Vagina (tissue), 2 donors: ENCODE measurements at regions not wholly inside any gene's neighbourhood (a gene's known extent, or its start where the extent isn't known, plus 50 kb on each side); places are given as distances from the start of the nearest gene placed in this dataset.

Experiments
- DNase-seq, 2 donors: peaks; one replicate each; pipeline ENCODE4 v3.0.0-alpha.2; 2017; ENCODE audit errors: extremely low spot score in 2 of 2
- H3K27ac ChIP-seq: fragments of 200-600 bp; sonication (generic); one replicate; pipeline ENCODE4 v1.5.1; 2019
- H3K27me3 ChIP-seq: fragments of 200-600 bp; sonication (generic); one replicate; pipeline ENCODE4 v1.5.1; 2019
- H3K36me3 ChIP-seq, 2 donors: fragments of 200-600 bp; sonication (generic); one replicate each; pipeline ENCODE4 v1.5.1; 2017 to 2019
- H3K4me1 ChIP-seq: fragments of 200-600 bp; sonication (generic); one replicate; pipeline ENCODE4 v1.5.1; 2019
- H3K4me3 ChIP-seq, 2 donors: fragments of 200-600 bp; sonication (generic); 1 replicate in 1 of 2; 2 replicates in 1 of 2; pipeline ENCODE4 v1.5.1; 2016 to 2019
- H3K9me3 ChIP-seq: fragments of 200-600 bp; sonication (generic); one replicate; pipeline ENCODE4 v1.5.1; 2019
- POLR2A ChIP-seq, 2 donors: fragments of 450-650 bp; IDR thresholded peaks; one replicate each; pipeline ENCODE4 v1.6.1; 2017; ENCODE audit warnings: antibody characterized with exemption in 2 of 2, mild to moderate bottlenecking in 2 of 2, moderate library complexity in 2 of 2
- POLR2AphosphoS5 ChIP-seq, 2 donors: sonication (generic); formaldehyde crosslinking; IDR thresholded peaks; one replicate each; pipeline ENCODE4 v1.9.0; 2017; ENCODE audit warnings: antibody characterized with exemption in 2 of 2, mild to moderate bottlenecking in 2 of 2, low read depth in 1 of 2; ENCODE audit not compliant: insufficient read depth in 1 of 2
- intact Hi-C: fragments of 100-400 bp; cut with DNase I; formaldehyde crosslinking; loops from one replicate; pipeline ENCODE4 v1.15.1; 2023
- TF ChIP-seq, protein P1 (sequence below), 3 experiments: fragments of 450-650 bp in 2 of 3; fragments of 200-600 bp in 1 of 3; sonication (generic) in 1 of 3; IDR thresholded peaks; one replicate each; pipeline ENCODE4 v1.5.1; 2017 to 2019; ENCODE audit warnings: antibody characterized with exemption in 3 of 3, mild to moderate bottlenecking in 2 of 3, moderate library complexity in 2 of 3

DNA sequence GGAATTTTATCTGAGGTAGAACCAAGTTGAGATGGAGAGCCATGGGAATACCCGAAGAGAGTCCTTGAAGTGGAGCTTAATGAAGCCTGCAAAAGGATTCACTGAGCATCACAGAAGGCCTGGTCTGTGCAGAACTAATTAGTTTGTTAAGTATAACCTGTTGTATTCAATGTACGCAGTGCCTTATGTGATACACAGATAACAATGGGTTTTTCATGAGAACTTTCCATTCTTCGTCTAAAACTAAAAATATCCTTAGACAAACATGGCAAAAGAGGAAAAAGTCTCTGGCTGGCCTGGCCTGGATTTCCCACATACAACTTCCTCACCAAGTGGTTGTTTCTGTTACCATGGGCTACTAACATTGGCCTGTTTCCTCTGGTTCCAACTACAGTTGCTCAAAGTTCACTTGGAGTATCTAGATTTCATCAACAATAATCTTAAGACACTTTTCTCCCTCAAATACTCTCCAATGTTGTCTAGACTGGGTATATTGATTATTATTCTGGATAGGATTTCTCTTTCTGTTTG lies 237.6 kb upstream of the ZNF462 start:
- H3K27ac ChIP-seq, result no peak overlapping the region
- intact Hi-C loops, result no loop called here

DNA sequence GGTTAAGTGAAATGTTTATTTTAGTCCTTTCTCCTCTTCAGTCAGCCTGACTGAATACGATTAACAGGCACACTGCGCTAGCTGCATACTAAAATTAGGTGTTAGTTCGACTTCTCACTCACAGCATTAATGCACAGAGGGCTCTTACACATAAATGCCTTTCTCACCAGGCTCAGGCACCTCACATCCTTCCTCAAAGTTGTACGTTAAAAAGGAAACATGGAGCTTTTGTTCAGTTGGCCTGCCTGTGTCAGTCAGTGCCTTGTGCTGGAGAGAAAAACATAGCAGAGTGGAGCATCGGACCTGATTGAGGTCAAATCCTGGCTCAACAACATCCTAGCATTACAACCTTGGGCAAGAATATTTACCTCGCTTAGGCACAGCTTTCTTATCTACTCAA lies 236.0 kb upstream of the ZNF462 start:
- no peak for DNase-seq
- H3K36me3 ChIP-seq, result no peaks in the 10 kb centered on the region
- no peaks in the 10 kb centered on the region for H3K27me3 ChIP-seq
- H3K4me1 ChIP-seq, result no peaks in the 10 kb centered on the region
- no peak overlapping the region for H3K4me3 ChIP-seq
- no peak overlapping the region for H3K27ac ChIP-seq
- no peaks in the 10 kb centered on the region for H3K9me3 ChIP-seq
- intact Hi-C loops, result no loop called here
- no peak for TF ChIP-seq POLR2AphosphoS5 (IDR thresholded peaks at IDR 0.05; ENCODE audit: insufficient read depth in 1 of 2, low read depth in 1 of 2)
- TF ChIP-seq, protein P1, sequence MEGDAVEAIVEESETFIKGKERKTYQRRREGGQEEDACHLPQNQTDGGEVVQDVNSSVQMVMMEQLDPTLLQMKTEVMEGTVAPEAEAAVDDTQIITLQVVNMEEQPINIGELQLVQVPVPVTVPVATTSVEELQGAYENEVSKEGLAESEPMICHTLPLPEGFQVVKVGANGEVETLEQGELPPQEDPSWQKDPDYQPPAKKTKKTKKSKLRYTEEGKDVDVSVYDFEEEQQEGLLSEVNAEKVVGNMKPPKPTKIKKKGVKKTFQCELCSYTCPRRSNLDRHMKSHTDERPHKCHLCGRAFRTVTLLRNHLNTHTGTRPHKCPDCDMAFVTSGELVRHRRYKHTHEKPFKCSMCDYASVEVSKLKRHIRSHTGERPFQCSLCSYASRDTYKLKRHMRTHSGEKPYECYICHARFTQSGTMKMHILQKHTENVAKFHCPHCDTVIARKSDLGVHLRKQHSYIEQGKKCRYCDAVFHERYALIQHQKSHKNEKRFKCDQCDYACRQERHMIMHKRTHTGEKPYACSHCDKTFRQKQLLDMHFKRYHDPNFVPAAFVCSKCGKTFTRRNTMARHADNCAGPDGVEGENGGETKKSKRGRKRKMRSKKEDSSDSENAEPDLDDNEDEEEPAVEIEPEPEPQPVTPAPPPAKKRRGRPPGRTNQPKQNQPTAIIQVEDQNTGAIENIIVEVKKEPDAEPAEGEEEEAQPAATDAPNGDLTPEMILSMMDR (IDR thresholded peaks at IDR 0.05), result no peak

More for the DNA sequence above, 237.6 kb upstream of the ZNF462 start:
- Histone ChIP-seq H3K27me3 (no peaks in the 10 kb centered on the region), H3K36me3 (no peaks in the 10 kb centered on the region), H3K4me3 (no peak overlapping the region), H3K4me1 (no peaks in the 10 kb centered on the region), H3K9me3 (no peaks in the 10 kb centered on the region)
- TF ChIP-seq, protein P1 (IDR thresholded peaks at IDR 0.05), result no peak
- TF ChIP-seq POLR2A (IDR thresholded peaks at IDR 0.05) (no peak), POLR2AphosphoS5 (IDR thresholded peaks at IDR 0.05; ENCODE audit: insufficient read depth in 1 of 2, low read depth in 1 of 2) (no peak)
- no peak for DNase-seq

DNA sequence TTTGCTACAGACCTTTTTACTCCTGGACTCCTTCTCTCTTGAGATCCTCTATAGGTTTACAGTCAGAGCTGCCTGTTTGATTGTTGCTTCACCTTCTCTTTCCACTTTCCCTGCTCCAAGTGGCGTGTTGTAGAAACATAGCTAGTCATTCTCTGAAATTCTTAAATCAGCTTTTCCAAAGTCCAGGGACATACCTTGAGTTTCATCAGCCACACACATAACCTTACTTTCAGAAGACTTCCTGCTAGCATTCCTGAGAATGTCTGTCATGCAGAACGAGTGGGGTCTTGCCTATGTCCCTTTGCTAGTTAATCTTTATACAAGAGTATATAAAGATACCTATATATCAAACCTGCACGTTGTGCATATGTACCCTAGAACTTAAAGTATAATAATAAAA lies 230.3 kb upstream of the ZNF462 start:
- no peak for TF ChIP-seq POLR2A (IDR thresholded peaks at IDR 0.05)
- H3K36me3 ChIP-seq, result no peaks in the 10 kb centered on the region
- H3K4me1 ChIP-seq, result no peaks in the 10 kb centered on the region
- H3K27me3 ChIP-seq, result no peaks in the 10 kb centered on the region
- H3K9me3 ChIP-seq, result no peaks in the 10 kb centered on the region
- H3K4me3 ChIP-seq, result no peak overlapping the region
- no peak for DNase-seq
- H3K27ac ChIP-seq, result no peak overlapping the region
- intact Hi-C loops, result no loop called here

DNA sequence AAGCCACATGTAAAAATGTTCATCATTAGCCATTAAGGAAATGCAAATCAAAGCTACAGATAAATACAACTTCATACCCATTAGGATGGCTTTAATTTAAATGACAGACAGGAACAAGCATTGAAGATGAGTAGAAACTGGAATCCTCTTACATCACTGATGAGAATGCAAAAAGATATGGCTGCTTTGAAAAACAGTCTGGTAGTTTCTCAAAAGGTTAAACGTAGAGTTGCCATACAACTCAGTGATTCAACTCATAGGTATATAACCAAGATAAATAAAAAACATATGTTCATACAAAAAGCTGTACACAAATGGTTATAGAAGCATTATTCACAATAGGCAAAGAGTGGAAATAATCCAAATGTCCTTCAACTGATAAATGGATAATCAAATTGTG lies 228.8 kb upstream of the ZNF462 start:
- Histone ChIP-seq H3K27me3 (no peaks in the 10 kb centered on the region), H3K36me3 (no peaks in the 10 kb centered on the region), H3K4me1 (no peaks in the 10 kb centered on the region), H3K9me3 (no peaks in the 10 kb centered on the region), H3K4me3 (no peak overlapping the region), H3K27ac (no peak overlapping the region)
- TF ChIP-seq, protein P1 (IDR thresholded peaks at IDR 0.05), result no peak
- TF ChIP-seq POLR2AphosphoS5 (IDR thresholded peaks at IDR 0.05; ENCODE audit: insufficient read depth in 1 of 2, low read depth in 1 of 2), result no peak
- no peak for TF ChIP-seq POLR2A (IDR thresholded peaks at IDR 0.05)
- intact Hi-C loops, result no loop called here
- DNase-seq, result no peak

DNA sequence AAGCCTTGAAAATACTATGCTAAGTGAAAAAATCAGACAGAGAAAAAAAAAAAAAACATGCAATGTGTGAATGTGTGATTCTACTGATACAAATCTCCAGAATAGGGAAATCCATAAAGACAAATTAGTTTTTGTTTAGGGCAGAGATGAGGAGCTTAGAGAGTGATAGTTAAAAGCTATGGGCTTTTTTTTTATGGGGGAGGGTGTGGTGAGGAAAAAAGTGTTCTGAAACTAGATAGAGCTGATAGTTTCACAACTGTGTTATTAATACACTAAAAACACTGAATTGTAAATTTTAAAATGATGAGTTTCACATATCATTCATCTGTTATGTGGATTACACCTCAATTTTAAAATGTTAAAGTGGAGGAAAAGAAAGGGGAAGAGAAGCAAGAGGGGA lies 228.3 kb upstream of the ZNF462 start:
- H3K4me3 ChIP-seq, result no peak overlapping the region
- H3K4me1 ChIP-seq, result no peaks in the 10 kb centered on the region
- H3K36me3 ChIP-seq, result no peaks in the 10 kb centered on the region
- intact Hi-C loops, result no loop called here
- TF ChIP-seq, protein P1 (IDR thresholded peaks at IDR 0.05), result no peak
- TF ChIP-seq POLR2A (IDR thresholded peaks at IDR 0.05) (no peak), POLR2AphosphoS5 (IDR thresholded peaks at IDR 0.05; ENCODE audit: insufficient read depth in 1 of 2, low read depth in 1 of 2) (no peak)
- no peaks in the 10 kb centered on the region for H3K27me3 ChIP-seq
- no peak for DNase-seq
- no peak overlapping the region for H3K27ac ChIP-seq
- no peaks in the 10 kb centered on the region for H3K9me3 ChIP-seq
